ENCODE measurements at regions not wholly inside any gene's neighbourhood (a gene's known extent, or its start where the extent isn't known, plus 50 kb on each side); places are given as distances from the start of the nearest gene placed in this dataset.
"Not testable (repeated sequence)": the region's sequence is repeated elsewhere in the genome, so short reads cannot be mapped to it uniquely, and the experiment has no call there.

DNA sequence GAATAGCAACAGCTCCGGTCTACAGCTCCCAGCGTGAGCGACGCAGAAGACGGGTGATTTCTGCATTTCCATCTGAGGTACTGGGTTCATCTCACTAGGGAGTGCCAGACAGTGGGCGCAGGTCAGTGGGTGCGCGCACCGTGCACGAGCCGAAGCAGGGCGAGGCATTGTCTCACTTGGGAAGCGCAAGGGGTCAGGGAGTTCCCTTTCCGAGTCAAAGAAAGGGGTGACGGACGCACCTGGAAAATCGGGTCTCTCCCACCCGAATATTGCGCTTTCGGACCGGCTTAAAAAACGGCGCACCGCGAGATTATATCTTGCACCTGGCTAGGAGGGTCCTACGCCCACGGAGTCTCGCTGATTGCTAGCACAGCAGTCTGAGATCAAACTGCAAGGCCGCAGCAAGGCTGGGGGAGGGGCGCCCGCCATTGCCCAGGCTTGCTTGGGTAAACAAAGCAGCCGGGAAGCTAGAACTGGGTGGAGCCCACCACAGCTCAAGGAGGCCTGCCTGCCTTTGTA lies 442.3 kb upstream of the NFIA start:
- TF ChIP-seq, protein P1, sequence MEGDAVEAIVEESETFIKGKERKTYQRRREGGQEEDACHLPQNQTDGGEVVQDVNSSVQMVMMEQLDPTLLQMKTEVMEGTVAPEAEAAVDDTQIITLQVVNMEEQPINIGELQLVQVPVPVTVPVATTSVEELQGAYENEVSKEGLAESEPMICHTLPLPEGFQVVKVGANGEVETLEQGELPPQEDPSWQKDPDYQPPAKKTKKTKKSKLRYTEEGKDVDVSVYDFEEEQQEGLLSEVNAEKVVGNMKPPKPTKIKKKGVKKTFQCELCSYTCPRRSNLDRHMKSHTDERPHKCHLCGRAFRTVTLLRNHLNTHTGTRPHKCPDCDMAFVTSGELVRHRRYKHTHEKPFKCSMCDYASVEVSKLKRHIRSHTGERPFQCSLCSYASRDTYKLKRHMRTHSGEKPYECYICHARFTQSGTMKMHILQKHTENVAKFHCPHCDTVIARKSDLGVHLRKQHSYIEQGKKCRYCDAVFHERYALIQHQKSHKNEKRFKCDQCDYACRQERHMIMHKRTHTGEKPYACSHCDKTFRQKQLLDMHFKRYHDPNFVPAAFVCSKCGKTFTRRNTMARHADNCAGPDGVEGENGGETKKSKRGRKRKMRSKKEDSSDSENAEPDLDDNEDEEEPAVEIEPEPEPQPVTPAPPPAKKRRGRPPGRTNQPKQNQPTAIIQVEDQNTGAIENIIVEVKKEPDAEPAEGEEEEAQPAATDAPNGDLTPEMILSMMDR (IDR thresholded peaks at IDR 0.05; ENCODE audit: low read depth, low read length, poor library complexity, severe bottlenecking): not testable (repeated sequence)
- TF ChIP-seq EZH2phosphoT487 (IDR thresholded peaks at IDR 0.05; ENCODE audit: borderline replicate concordance, low read length): not testable (repeated sequence)

All from DOHH2 (cell line).